Stromal cell of bone marrow (primary cell): ENCODE measurements at regions not wholly inside any gene's neighbourhood (a gene's known extent, or its start where the extent isn't known, plus 50 kb on each side); places are given as distances from the start of the nearest gene placed in this dataset.
A peak's percentile ranks its signal among the peaks of the same experiment; 100 is the strongest.
"Not testable (repeated sequence)": the region's sequence is repeated elsewhere in the genome, so short reads cannot be mapped to it uniquely, and the experiment has no call there.

Experiments used
- DNase-seq: peaks from one replicate; pipeline ENCODE4 v3.0.0-alpha.2; 2012; ENCODE audit warnings: low read depth

DNA sequence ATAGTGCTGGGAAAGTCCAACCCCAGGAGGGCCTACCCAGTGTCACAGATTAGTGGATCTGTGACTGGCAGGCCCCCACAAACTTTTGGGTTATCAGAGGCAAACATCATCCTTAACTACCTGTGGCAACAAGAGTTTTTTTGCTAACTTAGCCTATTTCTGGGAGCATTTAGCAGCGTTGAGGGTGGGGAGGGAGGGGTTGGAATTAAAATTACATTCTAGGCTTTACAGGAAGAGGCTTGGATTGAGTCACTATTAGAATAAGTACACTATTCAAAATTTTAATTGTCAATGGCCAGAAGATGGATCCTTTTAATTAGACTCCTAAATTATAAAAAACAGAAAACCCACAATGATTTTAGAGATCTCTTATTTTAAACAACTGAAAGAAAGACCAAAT lies 267.9 kb upstream of the NPSR1 start:
- DNase-seq = no peak

- no peak for DNase-seq
Observed at GRCh38 chr7:34392972-34393371, 265.0 kb upstream of the NPSR1 start.

DNA sequence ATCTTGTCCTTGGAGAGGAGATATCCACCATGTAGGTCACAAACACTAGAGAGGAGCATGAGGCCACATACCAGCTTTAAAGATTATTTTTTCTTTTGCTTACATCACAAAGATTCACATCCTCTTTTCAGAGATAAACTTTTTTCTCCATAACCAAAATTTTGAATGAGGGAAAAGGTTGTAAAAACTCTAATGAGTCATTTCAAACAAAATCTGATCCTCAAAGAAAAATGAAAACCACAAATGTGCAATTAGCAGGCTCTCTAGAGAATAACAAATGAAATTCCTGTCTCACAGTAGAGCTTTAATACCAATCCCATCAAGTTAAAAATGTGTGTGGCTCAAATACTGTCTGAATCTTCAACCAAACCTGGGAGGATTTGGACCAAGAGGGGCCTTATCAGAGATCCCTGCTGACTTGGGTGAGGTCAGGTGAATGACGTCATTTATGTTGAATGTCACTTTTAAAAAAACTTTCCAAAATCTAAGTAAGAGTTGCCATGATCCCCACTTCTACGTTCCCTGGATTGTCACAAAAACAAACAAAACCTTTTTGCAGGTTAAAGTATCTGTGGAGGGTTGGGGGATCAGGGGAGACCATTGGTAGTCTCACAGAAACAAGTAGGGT lies 261.5 kb upstream of the NPSR1 start:
- no peak for DNase-seq

DNA sequence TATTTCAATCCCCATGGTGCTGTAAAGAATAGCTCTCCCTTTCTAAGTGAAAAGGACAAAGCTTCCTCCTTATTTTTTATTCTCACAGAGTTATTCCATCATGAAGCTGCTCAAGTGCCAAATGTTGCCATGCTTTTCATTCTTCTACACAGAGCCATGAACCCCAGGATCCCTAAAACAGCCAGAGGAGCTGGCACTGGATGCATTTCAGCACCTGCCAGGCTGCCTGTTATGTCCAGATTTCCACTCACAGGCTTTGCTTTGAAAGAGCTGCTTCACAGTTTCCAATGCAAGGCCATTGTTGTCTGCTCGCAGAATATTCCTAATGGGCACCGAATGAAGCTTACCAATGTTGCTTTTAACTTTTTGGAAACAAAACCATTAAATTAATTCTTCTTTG lies 256.2 kb upstream of the NPSR1 start:
- DNase-seq = no peak

- DNase-seq = no peak
Observed at GRCh38 chr7:34406848-34407530, 251.0 kb upstream of the NPSR1 start.

- DNase-seq = no peak
Observed at GRCh38 chr7:34407586-34407985, 250.4 kb upstream of the NPSR1 start.

GRCh38 chr7:34417781-34418180 lies 240.2 kb upstream of the NPSR1 start:
- DNase-seq = no peak

DNA sequence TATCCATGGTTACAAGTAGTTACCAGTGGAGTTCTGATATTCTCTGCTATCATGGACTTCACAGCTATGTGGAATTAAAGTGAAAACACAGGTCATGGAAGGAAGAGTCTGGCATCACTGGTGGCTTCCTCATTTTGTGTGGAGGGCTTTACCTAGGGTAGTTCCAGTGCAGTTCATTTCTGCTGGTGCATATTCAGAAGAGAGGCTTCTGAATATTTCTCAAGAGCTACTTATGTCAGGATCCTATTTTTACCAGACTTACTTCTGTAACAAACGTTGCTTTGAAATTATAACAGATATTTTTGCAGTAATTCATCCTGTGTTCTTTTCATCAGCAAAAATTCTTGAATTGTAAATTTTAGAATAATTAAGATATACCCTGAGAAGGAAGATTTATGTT lies 236.5 kb upstream of the NPSR1 start:
- no peak for DNase-seq

DNA sequence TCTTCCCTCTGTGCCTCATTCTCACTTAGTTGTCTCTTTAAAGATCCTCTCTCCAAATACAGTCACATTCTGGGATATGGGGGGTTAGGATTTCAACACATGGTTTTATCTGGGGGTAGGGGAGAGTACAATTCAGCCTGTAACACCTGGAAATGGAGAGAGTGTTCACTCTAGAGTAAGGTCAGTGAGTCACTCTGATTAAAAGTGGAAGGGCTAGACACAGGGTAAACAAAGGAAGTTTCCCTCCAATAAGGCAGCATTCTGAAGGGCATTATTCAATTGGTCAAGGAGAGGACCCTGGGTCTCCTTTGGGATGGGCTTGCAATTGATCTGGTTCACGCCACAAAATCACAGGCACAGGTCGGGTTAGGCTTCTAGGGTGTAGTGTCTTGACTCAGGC lies 232.8 kb upstream of the NPSR1 start:
- DNase-seq = no peak

- DNase-seq = no peak
Observed at GRCh38 chr7:34425631-34426384, 232.2 kb upstream of the NPSR1 start.

DNA sequence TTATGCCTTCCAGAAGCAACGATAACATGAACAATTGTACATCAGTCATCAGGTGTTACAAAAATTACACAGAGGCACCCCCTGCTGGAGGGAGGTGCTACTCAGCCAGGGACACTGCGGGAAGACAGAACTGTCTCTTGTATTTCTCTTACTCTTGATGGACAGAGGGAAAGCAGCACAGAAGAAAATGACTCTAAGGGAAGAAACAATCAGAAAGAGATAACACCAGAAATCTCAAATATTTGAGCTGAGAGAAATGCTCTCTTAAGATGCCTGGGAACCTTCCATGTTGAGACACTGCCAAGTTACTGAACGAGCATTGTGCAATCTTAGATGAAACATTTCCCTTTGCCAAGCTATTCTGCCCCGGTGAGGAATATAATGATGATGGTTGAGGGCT lies 227.6 kb upstream of the NPSR1 start:
- DNase-seq = peak; percentile 36

GRCh38 chr7:34438436-34438835 lies 219.6 kb upstream of the NPSR1 start:
- DNase-seq = no peak

- DNase-seq = no peak
Observed at GRCh38 chr7:34445653-34446052, 212.4 kb upstream of the NPSR1 start.

- DNase-seq = not testable (repeated sequence)
Observed at GRCh38 chr7:34448531-34448930, 209.5 kb upstream of the NPSR1 start.

DNA sequence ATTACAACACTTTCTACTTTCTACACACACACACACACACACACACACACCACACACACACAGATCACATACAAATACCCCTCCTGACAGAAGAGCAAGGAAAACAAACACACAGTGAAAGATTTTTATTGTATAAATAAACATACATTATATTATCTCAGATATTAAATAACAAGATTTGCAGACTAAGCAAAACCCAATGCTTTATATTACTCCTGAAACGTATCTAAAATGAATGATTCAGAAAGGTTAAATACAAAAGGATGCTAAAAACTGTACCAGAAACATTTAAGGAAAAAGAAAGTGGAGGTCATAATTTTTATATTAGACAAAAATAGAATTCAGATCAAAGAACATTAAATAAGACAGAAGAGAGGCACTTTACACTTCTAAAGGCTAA lies 208.3 kb upstream of the NPSR1 start:
- DNase-seq = no peak

DNA sequence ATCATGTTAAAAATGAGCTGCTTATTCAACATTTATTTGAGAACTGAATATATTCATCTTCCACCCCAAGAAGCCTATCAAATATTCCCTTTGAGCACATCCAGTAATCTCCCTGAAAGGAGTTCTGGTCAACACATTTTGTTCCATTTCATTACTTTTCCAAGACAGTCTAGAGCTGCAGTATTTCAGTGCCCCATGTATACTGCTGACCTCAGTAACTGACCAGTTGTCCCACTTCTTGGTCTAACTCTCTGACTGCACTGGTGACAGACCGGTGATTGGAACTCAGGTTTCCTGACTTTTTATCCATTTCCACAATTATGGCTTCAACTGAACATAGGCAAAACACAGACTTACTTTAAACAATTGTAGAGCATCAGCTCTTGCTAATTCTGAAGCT lies 206.8 kb upstream of the NPSR1 start:
- no peak for DNase-seq

DNA sequence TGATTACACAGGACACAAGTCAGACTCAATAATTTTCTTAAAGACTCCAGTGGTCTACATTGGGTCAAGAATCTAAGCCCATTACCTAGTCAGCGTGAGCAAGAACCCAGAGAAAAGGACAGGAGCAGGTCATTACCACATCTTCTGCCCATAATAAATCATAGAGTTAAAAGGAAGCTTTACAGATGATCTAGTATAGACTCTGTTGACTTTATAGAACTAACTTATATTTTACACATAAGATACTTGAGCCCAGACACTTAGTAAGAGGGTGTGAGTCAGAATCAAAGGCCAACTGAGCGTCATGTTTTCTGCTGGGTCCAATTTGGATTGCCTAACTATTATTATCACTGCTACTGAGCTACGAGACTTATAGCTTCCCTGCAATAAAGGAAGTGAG lies 206.1 kb upstream of the NPSR1 start:
- DNase-seq = no peak

DNA sequence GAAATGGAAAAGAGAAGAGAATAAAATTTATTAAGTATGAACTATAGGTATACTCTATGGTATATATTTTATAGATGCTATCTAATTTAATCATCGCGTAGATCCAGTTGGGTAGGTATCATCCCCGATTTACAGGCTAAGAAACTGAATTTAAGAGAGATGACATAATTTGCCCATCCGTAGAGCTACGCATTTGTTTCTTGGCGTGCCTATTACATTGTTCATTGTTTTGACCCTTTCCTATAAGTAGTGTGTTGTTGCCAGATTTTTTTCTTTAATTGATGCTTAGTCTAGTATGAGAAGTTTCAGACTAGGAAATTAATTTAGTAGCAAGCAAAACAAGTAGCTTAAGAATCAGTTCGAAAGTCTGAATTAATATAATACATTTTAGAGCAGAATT lies 205.7 kb upstream of the NPSR1 start:
- DNase-seq = no peak

- peak; percentile 3 for DNase-seq
Observed at GRCh38 chr7:34453150-34453549, 204.9 kb upstream of the NPSR1 start.

- DNase-seq = no peak
Observed at GRCh38 chr7:34454381-34454780, 203.6 kb upstream of the NPSR1 start.

- DNase-seq = no peak
Observed at GRCh38 chr7:34457329-34457728, 200.7 kb upstream of the NPSR1 start.

DNA sequence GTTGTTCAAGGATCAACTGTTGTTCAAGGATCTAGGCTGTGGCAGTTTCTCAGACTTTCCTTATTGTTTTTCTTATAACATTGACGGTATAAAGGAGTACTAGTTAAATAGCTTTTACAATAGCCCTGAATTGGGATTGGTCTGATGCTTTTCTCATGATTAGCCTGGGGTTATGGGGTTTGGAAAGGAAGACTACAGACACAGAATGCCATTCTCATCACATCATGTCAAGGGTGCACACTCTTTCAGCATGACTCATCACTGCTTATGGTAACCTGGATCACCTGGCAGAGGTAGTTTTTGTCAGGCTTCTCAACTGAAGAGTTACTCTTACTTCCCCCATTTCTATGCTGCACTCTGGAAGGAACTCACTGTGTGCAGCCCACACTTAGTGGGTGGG lies 194.2 kb upstream of the NPSR1 start:
- no peak for DNase-seq

GRCh38 chr7:34471844-34472243 lies 186.2 kb upstream of the NPSR1 start:
- no peak for DNase-seq
